ENCODE measurements at regions not wholly inside any gene's neighbourhood (a gene's known extent, or its start where the extent isn't known, plus 50 kb on each side); places are given as distances from the start of the nearest gene placed in this dataset.

DNA sequence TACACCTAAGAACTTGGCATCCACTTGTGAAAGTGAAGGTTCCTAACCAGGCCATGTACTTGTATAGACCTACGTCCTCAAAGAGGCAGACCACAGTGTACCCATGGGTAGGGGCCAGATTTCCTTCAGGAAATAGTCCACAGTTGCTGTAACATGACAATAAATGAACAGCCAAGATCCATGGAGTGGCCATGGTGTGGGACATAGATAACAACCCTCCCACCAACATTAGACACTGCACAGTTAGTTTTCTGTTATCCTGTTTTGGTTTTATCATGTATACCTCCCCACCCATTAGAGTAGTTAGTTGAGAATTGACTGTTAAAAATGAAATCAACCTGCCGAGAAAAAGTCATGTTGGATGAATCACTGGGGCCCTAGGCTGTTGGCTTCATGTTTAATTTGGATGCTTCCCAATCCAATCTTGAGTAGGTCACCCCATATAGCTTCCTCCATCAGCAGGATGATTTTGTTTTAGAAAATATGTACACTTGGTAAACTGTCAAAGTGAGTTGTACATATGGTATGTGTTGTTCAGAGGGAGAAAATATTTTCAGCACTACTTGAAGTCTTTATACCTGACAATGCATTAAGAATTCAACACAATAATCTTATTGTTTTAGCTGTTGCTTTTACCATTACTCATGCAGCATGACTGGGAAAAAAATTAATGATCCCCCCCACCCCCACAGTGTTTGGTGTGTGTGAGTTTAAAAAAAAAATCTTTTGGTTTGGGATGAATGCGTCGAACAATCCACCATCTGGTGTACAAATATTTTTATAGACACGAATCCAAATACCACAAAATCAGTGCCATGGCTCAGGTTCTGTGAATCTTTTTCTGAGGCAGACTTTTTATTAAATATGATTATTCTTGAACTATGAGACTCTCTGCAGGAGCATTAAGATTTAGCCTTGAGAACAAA is 88.3 kb upstream of the ARHGAP29 start:
- DNase-seq (ENCODE audit: low read depth, low spot score) = no peak

GRCh38 chr1:94324178-94324544 is 86.8 kb upstream of the ARHGAP29 start:
- no peak for DNase-seq (ENCODE audit: low read depth, low spot score)

DNA sequence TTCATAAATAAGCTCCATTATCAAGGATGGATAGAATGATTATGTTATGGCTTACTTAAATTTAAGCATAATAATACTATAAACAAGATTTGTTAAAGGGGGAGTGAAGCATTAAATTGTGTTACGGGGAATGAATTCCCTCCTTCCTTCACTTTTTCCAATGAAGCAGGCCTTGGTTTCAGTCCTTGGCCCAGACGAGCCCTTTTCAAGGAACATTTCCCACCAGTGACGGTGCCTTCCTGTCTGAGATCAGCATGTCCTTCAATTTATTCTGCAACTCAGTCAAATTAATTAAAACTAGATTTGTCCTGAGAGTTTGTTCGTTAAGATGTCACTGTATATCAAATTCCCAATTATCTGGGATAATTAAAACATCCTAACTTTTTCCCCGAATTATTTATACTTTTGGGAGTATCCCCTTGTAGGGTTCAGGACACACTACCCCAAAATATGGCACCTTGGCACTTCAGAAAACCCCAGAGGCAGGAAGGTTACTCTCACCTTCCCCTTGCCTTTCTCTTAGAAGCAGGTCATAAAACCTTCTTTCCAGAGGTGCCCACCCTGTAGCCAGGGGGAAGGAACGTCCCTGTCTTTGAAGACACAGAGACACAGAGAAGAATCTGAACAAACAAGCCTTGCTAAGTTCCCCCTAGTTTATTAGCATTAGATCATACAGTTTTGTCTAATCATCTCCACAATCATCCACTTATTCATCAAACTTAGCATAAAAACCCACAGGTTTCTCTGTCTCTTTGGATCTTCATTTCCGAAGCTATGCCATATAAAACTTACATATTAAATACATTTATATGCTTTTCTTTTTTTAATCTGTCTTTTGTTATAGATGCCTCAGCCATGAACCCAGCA is 86.2 kb upstream of the ARHGAP29 start:
- DNase-seq (ENCODE audit: low read depth, low spot score) = peak; percentile 24

GRCh38 chr1:94322696-94323095 is 85.3 kb upstream of the ARHGAP29 start:
- DNase-seq (ENCODE audit: low read depth, low spot score) = peak; percentile 73

- no peak for DNase-seq (ENCODE audit: low read depth, low spot score)
These were observed 84.3 kb upstream of the ARHGAP29 start for GRCh38 chr1:94321662-94322061.

GRCh38 chr1:94319319-94320102 is 82.1 kb upstream of the ARHGAP29 start:
- DNase-seq (ENCODE audit: low read depth, low spot score) = no peak

GRCh38 chr1:94318505-94319030 is 81.2 kb upstream of the ARHGAP29 start:
- DNase-seq (ENCODE audit: low read depth, low spot score) = no peak

GRCh38 chr1:94317790-94318188 is 80.4 kb upstream of the ARHGAP29 start:
- DNase-seq (ENCODE audit: low read depth, low spot score) = no peak

DNA sequence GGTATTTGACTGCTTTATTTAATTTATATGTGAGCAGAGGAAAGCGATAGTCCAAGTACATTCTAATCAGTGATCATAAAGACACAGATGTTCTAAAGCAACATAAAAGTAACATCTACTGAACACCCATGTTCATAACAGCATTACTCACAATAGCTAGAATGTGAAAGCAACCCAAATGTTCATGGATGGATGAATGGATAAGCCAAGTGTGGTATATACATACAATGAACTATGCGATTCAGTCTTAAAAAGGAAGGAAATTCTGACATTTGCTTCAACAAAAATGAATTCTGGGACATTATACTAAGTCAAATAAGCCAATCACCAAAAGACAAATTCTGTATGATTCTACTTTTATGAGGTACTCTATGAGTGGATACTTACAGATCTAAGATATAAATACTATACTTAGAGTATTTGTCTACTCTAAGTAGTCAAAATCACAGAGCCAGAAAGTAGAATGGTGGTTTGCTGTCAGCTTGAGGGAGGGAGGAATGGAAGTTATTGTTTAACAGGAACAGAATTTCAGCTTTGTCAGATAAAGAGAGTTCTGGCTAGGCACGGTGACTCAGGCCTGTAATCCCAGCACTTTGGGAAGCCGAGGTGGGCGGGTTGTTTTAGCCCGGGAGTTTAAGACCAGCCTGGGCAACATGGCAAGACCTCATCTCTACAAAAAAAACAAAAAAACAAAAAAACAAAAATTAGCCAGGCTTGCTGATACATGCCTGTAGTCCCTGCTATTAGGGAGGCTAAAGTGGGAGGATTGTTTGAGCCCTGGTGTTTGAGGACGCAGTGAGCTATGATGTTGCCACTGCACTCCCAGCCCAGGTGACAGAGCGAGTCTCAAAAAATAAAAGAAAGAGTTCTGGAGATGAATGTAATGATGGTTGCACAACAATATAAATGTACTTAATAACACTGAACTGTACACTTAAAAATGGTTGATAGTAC is 79.7 kb upstream of the ARHGAP29 start:
- DNase-seq (ENCODE audit: low read depth, low spot score) = no peak

DNA sequence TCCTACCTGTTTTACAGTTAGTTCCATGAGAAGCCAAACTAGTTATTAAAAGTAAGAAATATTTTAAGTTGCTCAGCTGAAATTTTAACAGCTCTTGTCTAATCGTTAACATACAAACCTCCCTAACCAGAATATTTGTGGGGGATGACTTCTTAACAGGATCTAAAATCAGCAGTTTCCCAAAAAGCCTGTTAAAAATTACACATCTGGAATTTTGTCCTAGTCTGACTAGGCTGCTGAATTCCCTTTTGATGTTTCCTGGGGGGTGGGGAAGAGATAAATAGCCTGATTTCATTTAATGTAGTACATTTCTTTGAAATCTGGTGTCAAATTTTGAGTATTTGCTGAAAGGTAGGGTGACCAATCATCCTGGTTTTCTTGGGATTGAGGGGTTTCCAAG is 78.8 kb upstream of the ARHGAP29 start:
- DNase-seq (ENCODE audit: low read depth, low spot score) = no peak

DNA sequence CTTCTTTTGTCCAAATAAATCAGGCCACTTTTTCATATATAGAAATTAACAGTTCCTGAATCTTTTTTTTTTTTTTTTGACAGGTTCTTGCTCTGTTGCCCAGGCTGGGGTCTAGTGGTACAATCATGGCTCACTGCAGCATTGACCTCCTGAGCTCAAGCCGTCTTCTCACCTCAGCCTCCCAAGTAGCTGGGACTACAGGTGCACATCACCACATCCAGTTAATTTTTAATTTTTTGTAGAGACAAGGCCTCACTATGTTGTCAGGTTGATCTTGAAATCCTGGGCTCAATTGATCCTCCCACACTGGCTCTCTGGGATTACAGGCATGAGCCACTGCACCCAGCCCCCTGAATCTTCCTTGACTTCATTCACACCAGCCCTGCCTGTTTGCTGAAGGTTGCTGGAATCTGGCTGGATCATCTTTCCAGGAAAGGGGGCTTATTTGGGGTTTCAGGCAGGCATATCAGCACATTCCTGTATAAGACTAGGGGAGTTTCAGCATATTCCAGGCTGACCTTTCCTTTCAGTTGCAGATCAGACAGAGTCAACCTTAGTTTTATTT is 78.2 kb upstream of the ARHGAP29 start:
- peak; percentile 52 for DNase-seq (ENCODE audit: low read depth, low spot score)

GRCh38 chr1:94314222-94314858 is 77.0 kb upstream of the ARHGAP29 start:
- DNase-seq (ENCODE audit: low read depth, low spot score) = no peak

GRCh38 chr1:94310570-94311270 is 73.3 kb upstream of the ARHGAP29 start:
- DNase-seq (ENCODE audit: low read depth, low spot score) = no peak

DNA sequence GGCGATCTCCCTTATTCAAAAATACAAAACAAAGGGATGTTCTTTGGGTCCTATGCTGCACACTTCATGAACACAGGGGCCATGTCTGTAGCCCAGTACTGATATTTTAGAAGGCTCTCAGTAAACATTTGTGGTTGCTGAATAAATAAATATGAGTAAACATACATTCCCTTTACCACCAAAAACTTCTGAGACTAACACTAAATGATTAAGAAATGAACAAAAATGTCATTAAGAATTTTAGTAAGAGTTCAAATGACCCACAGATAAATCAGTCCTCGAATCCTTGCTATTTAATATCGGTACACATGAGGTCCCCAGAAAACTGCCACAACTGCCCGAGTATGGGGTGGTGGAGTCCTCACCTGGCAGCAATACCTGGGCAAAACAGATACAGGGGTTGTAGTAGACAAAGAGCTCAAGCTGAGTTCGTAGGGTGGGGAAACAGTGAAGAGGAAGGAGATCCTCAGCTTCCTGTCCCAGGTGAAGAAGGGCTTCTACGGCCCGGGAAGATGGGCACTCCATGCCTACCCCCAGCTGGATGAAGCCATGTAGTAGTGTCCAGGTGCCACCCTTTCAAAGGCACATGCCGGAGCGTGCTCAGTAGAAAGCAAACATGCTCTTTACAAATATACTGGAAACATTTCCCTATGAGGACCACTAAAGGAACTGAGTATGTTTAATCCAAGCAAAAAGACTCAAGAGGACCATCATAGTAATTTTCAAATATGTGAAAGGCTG is 72.6 kb upstream of the ARHGAP29 start:
- DNase-seq (ENCODE audit: low read depth, low spot score) = no peak

- no peak for DNase-seq (ENCODE audit: low read depth, low spot score)
These were observed 71.8 kb upstream of the ARHGAP29 start for GRCh38 chr1:94309216-94309615.

- DNase-seq (ENCODE audit: low read depth, low spot score) = no peak
These were observed 69.1 kb upstream of the ARHGAP29 start for GRCh38 chr1:94306521-94306920.

DNA sequence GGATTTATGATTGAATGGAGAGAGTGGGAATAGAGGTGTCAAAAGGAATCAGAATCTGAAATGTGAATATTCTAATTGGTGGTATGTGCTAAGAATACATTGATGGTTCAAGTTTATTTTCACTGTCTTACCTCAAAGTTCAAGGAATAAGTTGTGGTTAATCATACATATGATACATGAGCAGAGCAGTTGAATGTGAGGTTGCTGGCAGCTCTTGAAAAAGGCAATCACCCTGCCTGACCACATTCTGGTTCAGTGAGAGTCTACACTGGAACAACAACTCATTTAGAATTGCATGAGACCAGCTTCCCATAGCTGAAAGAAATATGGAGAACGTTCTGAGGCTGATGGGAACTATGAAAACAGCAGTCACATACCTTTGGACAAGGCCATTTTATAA is 68.3 kb upstream of the ARHGAP29 start:
- no peak for DNase-seq (ENCODE audit: low read depth, low spot score)

DNA sequence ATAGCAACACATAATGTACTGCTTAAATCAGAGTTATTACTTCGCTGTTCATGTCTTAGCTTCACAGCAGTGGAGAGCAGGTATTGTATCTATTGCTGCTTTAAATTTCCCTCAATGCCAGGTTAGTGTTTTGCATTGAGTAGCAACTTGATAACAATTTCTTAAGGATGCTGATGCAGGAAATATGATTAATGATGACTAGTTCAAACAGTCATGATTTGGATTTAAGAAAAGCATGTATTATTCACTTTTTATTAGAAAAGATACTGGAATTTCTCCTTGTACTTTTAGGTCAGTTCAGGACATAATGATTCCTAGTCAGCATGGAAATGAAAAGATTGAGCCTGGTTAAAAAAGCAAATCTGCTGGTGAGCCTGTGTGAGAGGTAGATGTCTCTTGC is 67.2 kb upstream of the ARHGAP29 start:
- no peak for DNase-seq (ENCODE audit: low read depth, low spot score)

All from ELF-1 (cell line).